ENCODE measurements at regions not wholly inside any gene's neighbourhood (a gene's known extent, or its start where the extent isn't known, plus 50 kb on each side); places are given as distances from the start of the nearest gene placed in this dataset.
A peak's percentile ranks its signal among the peaks of the same experiment; 100 is the strongest.
"Not testable (repeated sequence)": the region's sequence is repeated elsewhere in the genome, so short reads cannot be mapped to it uniquely, and the experiment has no call there.

DNA sequence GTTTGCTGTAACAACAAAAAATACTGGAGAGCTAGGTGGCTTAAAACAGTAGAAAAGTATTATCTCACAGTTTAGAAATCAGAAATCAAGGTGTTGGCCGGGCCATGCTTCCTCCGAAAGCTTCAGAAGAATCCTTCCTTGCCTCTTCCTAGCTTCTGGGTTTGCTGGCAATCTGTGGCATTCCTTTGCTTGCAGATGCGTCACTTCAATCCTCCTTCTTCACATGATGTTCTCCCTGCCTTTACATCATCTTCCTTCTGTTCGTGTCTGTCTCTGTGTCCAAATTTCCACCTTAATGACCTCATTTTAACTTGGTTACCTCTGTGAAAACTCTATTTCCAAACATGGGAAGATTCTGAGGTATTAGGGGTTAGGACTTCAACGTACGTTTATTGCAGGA lies 90.4 kb upstream of the CHD1 start:
- Histone ChIP-seq H3K9ac (ENCODE audit: low read depth in 1 of 2, low read length in 2 of 2) (no peak overlapping the region), H3K27ac (ENCODE audit: low read depth in 2 of 2, low read length in 2 of 2) (peak overlapping the region; percentile 89 to 92), H3K4me1 (ENCODE audit: control insufficient read depth in 2 of 2, insufficient read depth in 2 of 2, low read length in 2 of 2) (peaks cover 13 to 24% of the 10 kb centered on the region in 2 donors), H3K4me3 (ENCODE audit: low read length in 2 of 2) (no peak overlapping the region), H3K36me3 (ENCODE audit: control insufficient read depth in 2 of 2, insufficient read depth in 2 of 2, low read length in 2 of 2) (no peaks in the 10 kb centered on the region), H3K9me3 (ENCODE audit: control insufficient read depth in 2 of 2, low read length in 2 of 2) (no peaks in the 10 kb centered on the region), H3K27me3 (ENCODE audit: control insufficient read depth in 2 of 2, insufficient read depth in 2 of 2, low read length in 2 of 2) (no peaks in the 10 kb centered on the region)

DNA sequence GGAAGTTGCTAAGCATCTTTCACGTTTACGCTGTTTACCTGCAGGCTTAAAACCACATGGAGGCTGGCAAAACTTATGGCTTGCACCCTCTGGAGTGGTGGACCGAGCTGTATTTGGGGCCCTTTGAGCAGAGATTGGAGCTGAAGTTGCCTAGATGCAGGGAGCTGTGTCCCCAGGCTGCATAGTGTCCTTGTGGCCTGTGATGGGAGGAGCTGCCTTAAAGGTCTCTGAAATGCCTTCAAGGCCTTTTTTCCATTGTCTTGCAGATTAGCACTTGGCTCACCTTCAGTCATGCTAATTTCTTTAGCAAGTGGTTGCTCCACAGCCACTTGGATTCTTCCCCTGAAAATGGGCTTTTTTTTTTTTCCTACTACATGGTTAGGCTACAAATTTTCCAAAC lies 81.5 kb upstream of the CHD1 start:
- no peaks in the 10 kb centered on the region for H3K4me1 ChIP-seq (ENCODE audit: control insufficient read depth in 2 of 2, insufficient read depth in 2 of 2, low read length in 2 of 2)
- no peak overlapping the region for H3K4me3 ChIP-seq (ENCODE audit: low read length in 2 of 2)
- no peak overlapping the region for H3K9ac ChIP-seq (ENCODE audit: low read depth in 1 of 2, low read length in 2 of 2)
- no peaks in the 10 kb centered on the region for H3K36me3 ChIP-seq (ENCODE audit: control insufficient read depth in 2 of 2, insufficient read depth in 2 of 2, low read length in 2 of 2)
- H3K27ac ChIP-seq (ENCODE audit: low read depth in 2 of 2, low read length in 2 of 2), result no peak overlapping the region
- no peaks in the 10 kb centered on the region for H3K27me3 ChIP-seq (ENCODE audit: control insufficient read depth in 2 of 2, insufficient read depth in 2 of 2, low read length in 2 of 2)
- no peaks in the 10 kb centered on the region for H3K9me3 ChIP-seq (ENCODE audit: control insufficient read depth in 2 of 2, low read length in 2 of 2)

DNA sequence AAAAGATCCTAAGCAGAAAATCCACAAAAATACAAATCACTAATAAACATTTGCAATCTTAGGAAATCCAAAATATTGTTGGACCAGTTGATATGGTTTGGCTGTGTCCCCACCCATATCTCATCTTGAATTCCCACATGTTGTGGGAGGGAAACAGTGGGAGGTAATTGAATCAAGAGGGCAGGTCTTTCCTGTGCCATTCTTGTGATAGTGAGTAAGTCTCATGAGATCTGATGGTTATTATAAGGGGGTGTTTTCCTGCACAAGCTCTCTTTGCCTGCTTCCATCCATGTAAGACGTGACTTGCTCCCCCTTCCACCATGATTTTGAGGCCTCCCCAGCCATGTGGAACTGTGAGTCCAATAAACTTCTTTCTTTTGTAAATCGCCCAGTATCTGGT lies 79.2 kb upstream of the CHD1 start:
- not testable (repeated sequence) for H3K9ac ChIP-seq (ENCODE audit: low read depth in 1 of 2, low read length in 2 of 2); H3K4me3 ChIP-seq (ENCODE audit: low read length in 2 of 2); H3K9me3 ChIP-seq (ENCODE audit: control insufficient read depth in 2 of 2, low read length in 2 of 2)

DNA sequence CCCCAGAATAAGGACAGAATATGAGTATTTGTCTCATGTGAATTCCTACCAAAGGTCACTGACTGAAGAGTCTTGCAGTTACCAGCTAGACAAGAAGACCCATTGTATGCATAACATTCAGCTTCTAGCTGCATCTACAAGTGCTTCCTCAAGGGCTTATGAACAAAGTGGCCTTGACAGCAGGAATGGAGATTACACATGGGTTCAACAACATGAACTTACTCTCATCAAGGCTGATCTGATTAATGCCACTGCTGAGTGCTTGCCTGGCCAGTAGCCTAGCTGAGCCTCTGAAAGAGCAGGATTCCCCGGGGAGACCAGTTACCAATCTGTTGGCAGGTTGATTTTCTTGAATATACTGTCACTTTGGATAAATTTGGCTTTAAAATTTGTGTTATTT lies 76.7 kb upstream of the CHD1 start:
- Histone ChIP-seq H3K27ac (ENCODE audit: low read depth in 2 of 2, low read length in 2 of 2) (no peak overlapping the region), H3K4me3 (ENCODE audit: low read length in 2 of 2) (no peak overlapping the region), H3K4me1 (ENCODE audit: control insufficient read depth in 2 of 2, insufficient read depth in 2 of 2, low read length in 2 of 2) (no peaks in the 10 kb centered on the region), H3K36me3 (ENCODE audit: control insufficient read depth in 2 of 2, insufficient read depth in 2 of 2, low read length in 2 of 2) (no peaks in the 10 kb centered on the region), H3K9ac (ENCODE audit: low read depth in 1 of 2, low read length in 2 of 2) (no peak overlapping the region), H3K27me3 (ENCODE audit: control insufficient read depth in 2 of 2, insufficient read depth in 2 of 2, low read length in 2 of 2) (no peaks in the 10 kb centered on the region), H3K9me3 (ENCODE audit: control insufficient read depth in 2 of 2, low read length in 2 of 2) (no peaks in the 10 kb centered on the region)

More for the DNA sequence above, 79.2 kb upstream of the CHD1 start:
- not testable (repeated sequence) for H3K4me1 ChIP-seq (ENCODE audit: control insufficient read depth in 2 of 2, insufficient read depth in 2 of 2, low read length in 2 of 2); H3K27ac ChIP-seq (ENCODE audit: low read depth in 2 of 2, low read length in 2 of 2); H3K36me3 ChIP-seq (ENCODE audit: control insufficient read depth in 2 of 2, insufficient read depth in 2 of 2, low read length in 2 of 2); H3K27me3 ChIP-seq (ENCODE audit: control insufficient read depth in 2 of 2, insufficient read depth in 2 of 2, low read length in 2 of 2)

DNA sequence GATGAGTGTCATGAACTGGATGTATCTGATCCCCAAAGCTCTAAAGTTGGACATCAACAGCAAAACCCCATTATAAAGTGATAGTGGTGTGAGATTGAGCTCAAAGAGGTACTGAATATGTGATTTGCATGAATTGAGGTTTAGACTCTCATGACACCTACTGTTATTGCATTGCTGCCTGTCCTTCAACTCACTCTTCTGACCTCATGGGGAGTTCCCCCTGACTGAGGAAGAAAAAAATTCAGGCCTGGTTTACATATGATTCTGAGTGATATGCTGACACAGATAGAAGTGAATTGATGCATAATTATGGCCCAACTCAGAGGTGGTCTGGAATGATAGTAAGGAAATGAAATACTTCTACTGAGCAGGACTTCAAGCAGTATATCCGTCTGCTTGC lies 76.2 kb upstream of the CHD1 start:
- Histone ChIP-seq H3K27ac (ENCODE audit: low read depth in 2 of 2, low read length in 2 of 2) (no peak overlapping the region), H3K36me3 (ENCODE audit: control insufficient read depth in 2 of 2, insufficient read depth in 2 of 2, low read length in 2 of 2) (no peaks in the 10 kb centered on the region), H3K4me1 (ENCODE audit: control insufficient read depth in 2 of 2, insufficient read depth in 2 of 2, low read length in 2 of 2) (no peaks in the 10 kb centered on the region), H3K9ac (ENCODE audit: low read depth in 1 of 2, low read length in 2 of 2) (no peak overlapping the region), H3K4me3 (ENCODE audit: low read length in 2 of 2) (no peak overlapping the region), H3K9me3 (ENCODE audit: control insufficient read depth in 2 of 2, low read length in 2 of 2) (no peaks in the 10 kb centered on the region), H3K27me3 (ENCODE audit: control insufficient read depth in 2 of 2, insufficient read depth in 2 of 2, low read length in 2 of 2) (no peaks in the 10 kb centered on the region)

DNA sequence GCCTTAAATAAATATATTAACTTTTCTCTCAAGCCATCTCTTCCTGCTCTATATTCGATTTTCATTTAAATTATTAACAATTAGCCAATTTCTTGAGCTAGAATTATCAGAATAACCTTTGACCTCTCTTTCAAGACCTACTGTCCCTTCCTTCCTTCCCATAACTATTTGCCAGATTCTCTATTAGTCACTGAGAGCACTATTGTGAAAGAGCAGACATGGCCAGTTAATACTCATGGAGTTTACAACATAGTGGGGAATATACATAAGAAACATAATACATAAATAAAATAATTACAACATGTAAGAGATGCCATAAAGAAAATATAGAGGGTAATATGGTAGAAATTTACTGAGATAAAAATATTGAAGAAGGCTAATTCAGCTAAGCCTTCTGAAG lies 72.1 kb upstream of the CHD1 start:
- H3K9me3 ChIP-seq (ENCODE audit: control insufficient read depth in 2 of 2, low read length in 2 of 2), result no peaks in the 10 kb centered on the region
- no peak overlapping the region for H3K4me3 ChIP-seq (ENCODE audit: low read length in 2 of 2)
- no peaks in the 10 kb centered on the region for H3K4me1 ChIP-seq (ENCODE audit: control insufficient read depth in 2 of 2, insufficient read depth in 2 of 2, low read length in 2 of 2)
- H3K36me3 ChIP-seq (ENCODE audit: control insufficient read depth in 2 of 2, insufficient read depth in 2 of 2, low read length in 2 of 2), result no peaks in the 10 kb centered on the region
- H3K9ac ChIP-seq (ENCODE audit: low read depth in 1 of 2, low read length in 2 of 2), result no peak overlapping the region
- no peak overlapping the region for H3K27ac ChIP-seq (ENCODE audit: low read depth in 2 of 2, low read length in 2 of 2)
- no peaks in the 10 kb centered on the region for H3K27me3 ChIP-seq (ENCODE audit: control insufficient read depth in 2 of 2, insufficient read depth in 2 of 2, low read length in 2 of 2)

DNA sequence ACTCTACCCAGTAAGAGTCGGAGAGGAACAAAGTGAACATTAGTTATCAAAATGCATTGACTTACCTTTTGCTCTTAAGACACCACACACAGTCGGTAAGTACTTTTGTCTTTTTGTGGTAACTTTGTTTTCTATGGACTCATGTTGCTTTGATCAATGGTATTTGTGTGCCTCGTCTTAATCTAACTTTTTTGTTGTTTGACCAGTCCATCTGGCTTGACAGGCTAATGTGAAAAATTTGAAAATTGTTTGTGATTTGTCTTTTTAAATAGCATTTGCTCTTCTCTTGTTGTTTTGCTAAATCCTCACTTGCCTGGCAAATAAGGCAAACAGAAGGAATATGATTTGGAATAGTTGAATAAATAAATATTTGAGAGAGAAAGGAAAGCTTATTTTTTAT lies 71.4 kb upstream of the CHD1 start:
- Histone ChIP-seq H3K27me3 (ENCODE audit: control insufficient read depth in 2 of 2, insufficient read depth in 2 of 2, low read length in 2 of 2) (no peaks in the 10 kb centered on the region), H3K4me3 (ENCODE audit: low read length in 2 of 2) (no peak overlapping the region), H3K9ac (ENCODE audit: low read depth in 1 of 2, low read length in 2 of 2) (no peak overlapping the region), H3K4me1 (ENCODE audit: control insufficient read depth in 2 of 2, insufficient read depth in 2 of 2, low read length in 2 of 2) (no peaks in the 10 kb centered on the region), H3K27ac (ENCODE audit: low read depth in 2 of 2, low read length in 2 of 2) (no peak overlapping the region), H3K36me3 (ENCODE audit: control insufficient read depth in 2 of 2, insufficient read depth in 2 of 2, low read length in 2 of 2) (no peaks in the 10 kb centered on the region), H3K9me3 (ENCODE audit: control insufficient read depth in 2 of 2, low read length in 2 of 2) (no peaks in the 10 kb centered on the region)

DNA sequence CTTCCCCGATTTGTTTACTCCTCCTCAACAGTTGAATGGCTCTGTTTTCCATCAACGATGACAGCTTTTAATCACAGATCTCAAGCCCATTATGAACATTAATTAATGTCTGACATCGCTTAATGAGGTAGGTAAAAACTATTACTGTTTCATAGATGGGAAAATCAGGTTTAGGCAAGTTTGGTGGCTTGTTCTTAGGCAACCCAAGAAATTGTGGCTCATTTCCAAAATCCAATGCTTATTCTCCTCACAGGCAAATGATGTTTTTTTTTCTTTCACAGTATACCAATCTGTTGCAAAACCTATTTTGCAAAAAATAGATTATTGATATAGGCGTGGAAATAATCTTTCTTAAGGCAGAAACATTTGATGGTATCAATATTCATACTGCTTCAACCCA lies 70.8 kb upstream of the CHD1 start:
- no peaks in the 10 kb centered on the region for H3K4me1 ChIP-seq (ENCODE audit: control insufficient read depth in 2 of 2, insufficient read depth in 2 of 2, low read length in 2 of 2)
- H3K27me3 ChIP-seq (ENCODE audit: control insufficient read depth in 2 of 2, insufficient read depth in 2 of 2, low read length in 2 of 2), result no peaks in the 10 kb centered on the region
- H3K9ac ChIP-seq (ENCODE audit: low read depth in 1 of 2, low read length in 2 of 2), result no peak overlapping the region
- no peaks in the 10 kb centered on the region for H3K36me3 ChIP-seq (ENCODE audit: control insufficient read depth in 2 of 2, insufficient read depth in 2 of 2, low read length in 2 of 2)
- no peak overlapping the region for H3K4me3 ChIP-seq (ENCODE audit: low read length in 2 of 2)
- H3K9me3 ChIP-seq (ENCODE audit: control insufficient read depth in 2 of 2, low read length in 2 of 2), result no peaks in the 10 kb centered on the region
- no peak overlapping the region for H3K27ac ChIP-seq (ENCODE audit: low read depth in 2 of 2, low read length in 2 of 2)

DNA sequence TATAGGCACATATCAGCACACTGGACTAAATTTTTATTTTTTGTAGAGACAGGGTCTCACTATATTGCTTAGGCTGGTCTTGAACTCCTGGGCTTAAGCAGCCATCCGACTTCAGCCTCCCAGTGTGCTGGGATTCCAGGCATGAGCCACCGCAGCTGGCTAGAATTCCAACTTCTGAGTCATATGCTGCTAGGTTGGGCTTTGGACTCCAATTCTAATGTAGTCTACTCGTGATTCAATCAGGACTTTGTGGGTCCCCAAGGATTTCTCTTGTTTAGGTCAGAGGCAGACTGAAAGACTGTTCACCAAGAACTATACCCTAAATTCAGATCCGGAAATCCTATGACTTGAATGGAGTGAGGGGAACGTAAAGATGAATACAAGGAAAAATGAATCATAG lies 68.2 kb upstream of the CHD1 start:
- no peak overlapping the region for H3K4me3 ChIP-seq (ENCODE audit: low read length in 2 of 2)
- H3K27ac ChIP-seq (ENCODE audit: low read depth in 2 of 2, low read length in 2 of 2), result no peak overlapping the region
- no peaks in the 10 kb centered on the region for H3K27me3 ChIP-seq (ENCODE audit: control insufficient read depth in 2 of 2, insufficient read depth in 2 of 2, low read length in 2 of 2)
- H3K4me1 ChIP-seq (ENCODE audit: control insufficient read depth in 2 of 2, insufficient read depth in 2 of 2, low read length in 2 of 2), result no peaks in the 10 kb centered on the region
- no peaks in the 10 kb centered on the region for H3K9me3 ChIP-seq (ENCODE audit: control insufficient read depth in 2 of 2, low read length in 2 of 2)
- no peak overlapping the region for H3K9ac ChIP-seq (ENCODE audit: low read depth in 1 of 2, low read length in 2 of 2)
- H3K36me3 ChIP-seq (ENCODE audit: control insufficient read depth in 2 of 2, insufficient read depth in 2 of 2, low read length in 2 of 2), result no peaks in the 10 kb centered on the region

DNA sequence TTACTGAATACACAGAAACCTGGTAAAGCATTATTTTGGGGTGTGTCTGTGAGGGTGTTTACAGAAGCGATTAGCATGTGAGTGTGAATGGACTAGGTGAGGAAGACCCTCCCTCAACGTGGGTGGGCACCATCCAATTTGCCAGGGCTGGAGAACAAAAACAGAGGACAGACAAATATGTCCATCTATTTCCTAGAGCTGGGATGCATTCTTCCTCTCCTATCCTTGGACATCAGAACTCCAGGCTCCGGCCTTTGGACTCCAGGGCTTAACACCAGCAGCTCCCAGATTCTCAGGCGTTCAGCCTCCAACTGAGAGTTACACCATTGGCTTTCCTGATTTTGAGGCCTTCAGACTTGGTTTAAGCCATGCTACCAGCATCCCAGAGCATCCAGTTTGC lies 65.8 kb upstream of the CHD1 start:
- Histone ChIP-seq H3K9me3 (ENCODE audit: control insufficient read depth in 2 of 2, low read length in 2 of 2) (no peaks in the 10 kb centered on the region), H3K27me3 (ENCODE audit: control insufficient read depth in 2 of 2, insufficient read depth in 2 of 2, low read length in 2 of 2) (no peaks in the 10 kb centered on the region), H3K27ac (ENCODE audit: low read depth in 2 of 2, low read length in 2 of 2) (no peak overlapping the region), H3K9ac (ENCODE audit: low read depth in 1 of 2, low read length in 2 of 2) (no peak overlapping the region), H3K4me1 (ENCODE audit: control insufficient read depth in 2 of 2, insufficient read depth in 2 of 2, low read length in 2 of 2) (no peaks in the 10 kb centered on the region), H3K36me3 (ENCODE audit: control insufficient read depth in 2 of 2, insufficient read depth in 2 of 2, low read length in 2 of 2) (no peaks in the 10 kb centered on the region), H3K4me3 (ENCODE audit: low read length in 2 of 2) (no peak overlapping the region)

DNA sequence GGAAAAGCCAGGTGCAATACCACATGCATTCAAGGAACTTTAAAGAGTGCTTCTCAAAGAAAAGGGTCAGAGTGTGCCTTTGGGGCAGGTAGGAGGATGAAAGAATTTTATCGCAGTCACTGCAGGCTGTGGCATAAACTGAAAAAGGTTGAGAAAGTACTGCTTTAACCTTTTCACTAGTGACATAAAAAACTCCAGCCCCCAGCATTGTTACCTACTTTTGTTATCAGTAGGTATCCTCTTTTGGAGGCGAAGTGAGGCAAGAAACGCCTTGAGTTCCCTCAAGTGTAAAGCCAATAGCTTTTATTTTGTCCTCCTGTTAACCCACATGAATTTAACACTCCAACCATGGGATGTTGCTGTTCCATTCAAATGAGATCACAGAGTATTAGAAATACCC lies 64.7 kb upstream of the CHD1 start:
- H3K27ac ChIP-seq (ENCODE audit: low read depth in 2 of 2, low read length in 2 of 2), result no peak overlapping the region

More for the DNA sequence above, 64.7 kb upstream of the CHD1 start:
- Histone ChIP-seq H3K9ac (ENCODE audit: low read depth in 1 of 2, low read length in 2 of 2) (no peak overlapping the region), H3K4me1 (ENCODE audit: control insufficient read depth in 2 of 2, insufficient read depth in 2 of 2, low read length in 2 of 2) (no peaks in the 10 kb centered on the region), H3K27me3 (ENCODE audit: control insufficient read depth in 2 of 2, insufficient read depth in 2 of 2, low read length in 2 of 2) (no peaks in the 10 kb centered on the region), H3K9me3 (ENCODE audit: control insufficient read depth in 2 of 2, low read length in 2 of 2) (no peaks in the 10 kb centered on the region), H3K36me3 (ENCODE audit: control insufficient read depth in 2 of 2, insufficient read depth in 2 of 2, low read length in 2 of 2) (no peaks in the 10 kb centered on the region), H3K4me3 (ENCODE audit: low read length in 2 of 2) (no peak overlapping the region)

All from mucosa of rectum (tissue), 2 donors.